Upper lobe of right lung (tissue), 1 donor: ENCODE measurements at regions not wholly inside any gene's neighbourhood (a gene's known extent, or its start where the extent isn't known, plus 50 kb on each side); places are given as distances from the start of the nearest gene placed in this dataset.

ENCODE experiments used
- ATAC-seq: fragments of 200-7000 bp; cut with Tn5 transposase; one replicate; pipeline ENCODE4 v1.9.1; 2020; ENCODE audit warnings: mild to moderate bottlenecking, moderate library complexity
- DNase-seq: peaks from one replicate; pipeline ENCODE4 v3.0.0-alpha.2; 2020
- H3K27ac ChIP-seq: fragments of 200-600 bp; one replicate; pipeline ENCODE4 v1.8.0; 2022
- H3K27me3 ChIP-seq: fragments of 200-600 bp; one replicate; pipeline ENCODE4 v1.8.0; 2022; ENCODE audit warnings: mild to moderate bottlenecking
- H3K36me3 ChIP-seq: fragments of 200-600 bp; one replicate; pipeline ENCODE4 v1.8.0; 2022
- H3K4me1 ChIP-seq: fragments of 200-600 bp; one replicate; pipeline ENCODE4 v1.8.0; 2022
- H3K4me3 ChIP-seq: fragments of 200-600 bp; one replicate; pipeline ENCODE4 v1.8.0; 2022; ENCODE audit warnings: mild to moderate bottlenecking
- H3K9me3 ChIP-seq: fragments of 200-600 bp; one replicate; pipeline ENCODE4 v1.8.0; 2022
- CTCF ChIP-seq: fragments of 200-600 bp; IDR thresholded peaks from one replicate; pipeline ENCODE4 v1.8.0; 2022; ENCODE audit warnings: antibody characterized with exemption
- intact Hi-C: fragments of 100-400 bp; cut with DNase I; formaldehyde crosslinking; loops from one replicate; pipeline ENCODE4 v1.11.0; 2022
- donor health status: DM: no; HTN: yes; CAD: no; lungs with severe emphysema.

GRCh38 chr18:77572537-77572936 lies 322.9 kb downstream of the GALR1 start:
- H3K27ac ChIP-seq: no peak overlapping the region
- H3K27me3 ChIP-seq: peaks cover 4% of the 10 kb centered on the region
- DNase-seq (no peak), ATAC-seq (no peak)
- intact Hi-C loops: no loop called here
- H3K4me1 ChIP-seq: no peaks in the 10 kb centered on the region
- no peak overlapping the region for H3K4me3 ChIP-seq
- no peak for TF ChIP-seq CTCF
- no peaks in the 10 kb centered on the region for H3K9me3 ChIP-seq
- no peaks in the 10 kb centered on the region for H3K36me3 ChIP-seq

GRCh38 chr18:77573571-77573970 lies 323.9 kb downstream of the GALR1 start:
- DNase-seq: no peak
- H3K4me1 ChIP-seq: no peaks in the 10 kb centered on the region
- no peaks in the 10 kb centered on the region for H3K9me3 ChIP-seq
- peaks cover 4% of the 10 kb centered on the region for H3K27me3 ChIP-seq
- ATAC-seq: no peak
- no peaks in the 10 kb centered on the region for H3K36me3 ChIP-seq
- no peak overlapping the region for H3K4me3 ChIP-seq
- no peak overlapping the region for H3K27ac ChIP-seq
- TF ChIP-seq CTCF: no peak
- intact Hi-C loops: no loop called here

- no peak for TF ChIP-seq CTCF
- Histone ChIP-seq H3K27ac (no peak overlapping the region), H3K36me3 (no peaks in the 10 kb centered on the region), H3K4me1 (no peaks in the 10 kb centered on the region), H3K27me3 (no peaks in the 10 kb centered on the region), H3K9me3 (no peaks in the 10 kb centered on the region), H3K4me3 (no peak overlapping the region)
- no peak for ATAC-seq
- no peak for DNase-seq
- intact Hi-C loops: no loop called here
Observed at GRCh38 chr18:77590943-77591515, 341.4 kb downstream of the GALR1 start.

- ATAC-seq (no peak), DNase-seq (no peak)
- no peak for TF ChIP-seq CTCF
- Histone ChIP-seq H3K9me3 (no peaks in the 10 kb centered on the region), H3K4me1 (no peaks in the 10 kb centered on the region), H3K36me3 (no peaks in the 10 kb centered on the region), H3K4me3 (no peak overlapping the region), H3K27me3 (no peaks in the 10 kb centered on the region), H3K27ac (no peak overlapping the region)
- intact Hi-C loops: no loop called here
Observed at GRCh38 chr18:77597726-77598125, 348.1 kb downstream of the GALR1 start.

- intact Hi-C loops: no loop called here
- Histone ChIP-seq H3K27me3 (no peaks in the 10 kb centered on the region), H3K9me3 (no peaks in the 10 kb centered on the region), H3K27ac (no peak overlapping the region), H3K36me3 (no peaks in the 10 kb centered on the region), H3K4me3 (no peak overlapping the region), H3K4me1 (no peaks in the 10 kb centered on the region)
- peak; percentile 22 for ATAC-seq
- no peak for DNase-seq
- TF ChIP-seq CTCF: no peak
Observed at GRCh38 chr18:77600674-77601073, 351.0 kb downstream of the GALR1 start.

GRCh38 chr18:77601567-77601966 lies 351.9 kb downstream of the GALR1 start:
- no peak for TF ChIP-seq CTCF
- DNase-seq (no peak), ATAC-seq (no peak)
- Histone ChIP-seq H3K36me3 (no peaks in the 10 kb centered on the region), H3K4me1 (no peaks in the 10 kb centered on the region), H3K27ac (no peak overlapping the region), H3K4me3 (no peak overlapping the region), H3K27me3 (no peaks in the 10 kb centered on the region), H3K9me3 (no peaks in the 10 kb centered on the region)
- intact Hi-C loops: no loop called here
